ENCODE measurements at regions not wholly inside any gene's neighbourhood (a gene's known extent, or its start where the extent isn't known, plus 50 kb on each side); places are given as distances from the start of the nearest gene placed in this dataset.

DNA sequence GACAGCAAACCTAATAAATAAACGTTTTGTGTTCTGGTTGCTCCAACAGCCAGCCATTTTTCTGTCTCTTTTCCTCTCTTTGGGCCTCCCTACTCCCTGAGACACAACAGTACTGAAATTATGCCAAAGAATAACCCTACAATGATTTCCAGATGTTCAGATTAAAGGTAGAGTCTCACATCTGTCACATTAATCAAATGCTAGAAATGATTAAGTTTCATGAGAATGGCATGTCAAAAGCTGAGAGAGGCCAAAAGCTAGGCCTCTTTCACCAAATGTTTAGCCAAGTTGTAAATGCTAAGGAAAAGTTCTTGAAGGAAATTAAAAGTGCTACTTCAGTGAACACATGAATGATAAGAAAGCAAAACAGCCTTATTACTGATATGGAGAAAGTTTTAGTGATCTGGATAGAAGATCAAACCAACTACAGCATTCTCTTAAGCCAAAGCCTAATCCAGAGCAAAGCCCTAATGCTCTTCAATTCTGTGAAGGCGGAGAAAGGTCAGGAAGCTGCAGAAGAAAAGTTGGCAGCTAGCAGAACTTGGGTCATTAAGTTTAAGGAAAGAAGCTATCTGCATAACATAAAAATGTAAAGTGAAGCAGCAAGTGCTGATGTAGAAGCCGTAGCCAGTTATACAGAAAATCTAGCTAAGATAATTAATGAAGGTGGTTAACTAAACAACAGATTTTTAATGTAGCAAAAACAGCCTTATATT is 182.1 kb upstream of the NUDT6 start:
- no peak for DNase-seq

GRCh38 chr4:123105026-123105420 is 182.6 kb upstream of the NUDT6 start:
- no peak for DNase-seq

GRCh38 chr4:123106747-123107146 is 184.3 kb upstream of the NUDT6 start:
- DNase-seq, result no peak

DNA sequence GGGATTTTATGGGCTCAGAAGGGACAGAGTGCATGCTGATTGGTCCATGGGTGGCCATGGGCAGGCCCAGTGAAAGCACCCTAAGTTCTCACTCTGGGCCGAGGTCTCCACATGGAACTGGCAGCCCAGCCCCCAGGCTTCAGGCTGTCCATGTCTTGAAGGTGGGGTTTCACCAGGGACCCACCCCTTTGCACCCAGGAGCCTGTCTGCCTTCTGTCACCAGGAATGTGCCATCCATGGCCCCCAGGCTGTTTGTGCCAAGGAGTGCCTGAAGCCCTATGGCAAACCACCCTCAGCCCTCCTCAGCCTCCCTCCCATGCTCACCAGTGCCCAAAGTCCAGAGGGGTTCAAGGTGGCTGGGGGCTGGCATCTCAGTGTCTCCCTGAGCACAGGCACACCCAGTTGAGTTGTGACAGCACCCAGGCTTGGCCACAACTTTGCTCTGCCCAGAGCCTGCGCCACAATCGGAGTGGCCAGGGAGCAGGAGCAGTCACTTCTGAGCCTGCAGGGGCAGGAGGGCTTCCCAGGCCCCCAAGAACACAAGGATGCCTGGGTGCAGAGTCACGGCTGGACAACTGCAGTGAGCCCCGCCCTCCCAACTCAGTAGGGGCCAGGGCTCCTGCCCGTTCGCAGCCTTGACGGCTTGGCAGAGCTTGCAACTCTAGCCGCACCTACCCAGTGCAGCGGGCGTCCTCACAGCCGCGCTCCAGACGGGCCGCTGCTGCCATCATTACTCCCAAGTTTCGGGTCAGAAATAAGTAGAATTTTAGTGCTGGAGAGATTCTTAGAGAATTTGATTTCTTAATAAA is 185.3 kb upstream of the NUDT6 start:
- DNase-seq, result no peak

DNA sequence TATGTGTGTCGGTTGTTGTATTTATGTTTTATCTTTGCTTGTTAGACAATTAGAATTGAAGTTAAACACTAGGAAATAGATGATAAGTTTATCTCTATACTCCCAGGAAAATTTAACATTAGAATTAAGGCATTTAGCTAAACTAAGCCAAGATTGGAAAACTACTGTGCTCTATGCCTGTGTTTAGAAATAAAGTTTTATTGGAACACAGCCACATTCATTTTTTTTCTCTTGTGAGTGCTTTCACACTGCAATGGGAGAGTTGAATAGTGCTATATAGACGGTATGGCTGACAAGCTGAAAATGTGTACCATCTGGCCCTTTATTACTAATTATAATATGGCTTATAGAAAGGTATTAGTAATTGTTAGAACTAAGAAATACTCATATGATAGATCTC is 186.7 kb upstream of the NUDT6 start:
- DNase-seq, result no peak

DNA sequence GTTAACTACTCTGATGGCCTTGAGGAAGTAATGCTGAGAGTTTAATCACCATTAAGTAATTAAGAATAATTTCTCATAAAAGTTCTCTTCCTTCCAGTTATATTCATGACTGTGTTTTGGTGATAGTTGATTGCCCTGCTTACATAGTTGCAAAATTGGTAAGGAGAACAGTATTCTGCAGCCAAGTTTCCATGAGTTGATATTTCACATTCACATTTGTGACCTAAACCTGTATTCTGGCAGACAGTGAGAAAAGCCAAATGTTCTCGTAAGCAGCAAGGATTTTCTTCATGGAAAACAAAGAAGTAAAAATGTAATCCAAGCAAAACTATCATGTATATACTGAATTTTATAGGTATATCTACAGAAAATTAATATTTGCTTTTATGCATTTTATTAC is 187.8 kb upstream of the NUDT6 start:
- no peak for DNase-seq

DNA sequence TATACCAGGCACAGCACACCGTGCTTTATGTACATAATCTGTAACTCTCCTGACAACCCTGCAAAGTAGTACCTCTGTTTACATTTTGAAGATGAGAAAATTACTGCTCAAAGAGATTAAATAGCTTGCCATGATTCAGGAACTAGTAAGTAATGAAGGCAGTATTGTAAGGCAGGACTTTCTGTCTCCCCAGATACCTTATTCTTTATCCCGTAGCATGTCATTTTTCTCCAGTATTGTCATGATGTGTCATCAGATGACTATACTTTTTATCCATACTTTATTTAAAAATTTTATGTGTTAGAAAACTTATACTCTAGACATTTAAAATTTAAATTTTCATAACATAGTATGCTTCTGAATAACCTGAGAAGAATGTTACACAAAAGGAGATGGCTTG is 188.3 kb upstream of the NUDT6 start:
- no peak for DNase-seq

GRCh38 chr4:123113155-123113554 is 190.8 kb upstream of the NUDT6 start:
- no peak for DNase-seq

- DNase-seq, result no peak
Measured at GRCh38 chr4:123114084-123114914, 191.9 kb upstream of the NUDT6 start.

- no peak for DNase-seq
Measured at GRCh38 chr4:123114915-123115756, 192.7 kb upstream of the NUDT6 start.

DNA sequence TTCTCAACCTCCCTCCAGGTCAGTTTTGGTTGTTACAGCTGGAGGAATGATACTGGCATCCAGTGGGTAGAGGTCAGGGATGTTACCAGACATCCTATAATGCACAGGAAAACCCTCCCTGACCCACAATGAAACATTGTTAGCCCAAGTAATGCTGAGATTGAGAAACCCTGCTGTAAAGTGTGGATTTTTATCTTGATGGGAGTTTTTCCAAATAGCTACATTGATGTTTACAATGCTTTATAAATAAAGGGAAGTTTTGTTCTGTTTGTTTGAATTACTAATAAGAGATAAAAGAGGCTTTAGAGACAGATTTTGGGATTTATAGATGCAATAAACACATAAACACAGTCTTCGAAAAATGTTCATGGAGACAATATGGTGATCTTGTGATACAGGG is 194.0 kb upstream of the NUDT6 start:
- no peak for DNase-seq

DNA sequence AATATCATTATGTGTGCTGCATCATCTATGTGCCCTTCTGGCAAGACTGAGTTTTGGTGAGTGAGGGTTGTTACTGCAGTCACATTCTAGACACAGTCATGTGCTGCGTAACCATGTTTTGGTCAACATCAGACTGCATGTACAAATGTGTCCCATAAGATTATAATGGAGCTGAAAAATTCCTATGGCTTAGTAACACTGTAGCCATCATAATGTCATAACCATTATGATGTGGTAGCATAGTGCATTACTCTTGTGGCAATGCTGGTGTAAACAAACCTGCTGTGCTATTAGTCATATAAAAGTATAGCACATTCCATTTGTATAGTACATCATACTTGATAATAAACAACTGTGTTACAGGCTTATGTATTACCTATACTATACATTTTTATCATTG is 198.1 kb upstream of the NUDT6 start:
- no peak for DNase-seq

DNA sequence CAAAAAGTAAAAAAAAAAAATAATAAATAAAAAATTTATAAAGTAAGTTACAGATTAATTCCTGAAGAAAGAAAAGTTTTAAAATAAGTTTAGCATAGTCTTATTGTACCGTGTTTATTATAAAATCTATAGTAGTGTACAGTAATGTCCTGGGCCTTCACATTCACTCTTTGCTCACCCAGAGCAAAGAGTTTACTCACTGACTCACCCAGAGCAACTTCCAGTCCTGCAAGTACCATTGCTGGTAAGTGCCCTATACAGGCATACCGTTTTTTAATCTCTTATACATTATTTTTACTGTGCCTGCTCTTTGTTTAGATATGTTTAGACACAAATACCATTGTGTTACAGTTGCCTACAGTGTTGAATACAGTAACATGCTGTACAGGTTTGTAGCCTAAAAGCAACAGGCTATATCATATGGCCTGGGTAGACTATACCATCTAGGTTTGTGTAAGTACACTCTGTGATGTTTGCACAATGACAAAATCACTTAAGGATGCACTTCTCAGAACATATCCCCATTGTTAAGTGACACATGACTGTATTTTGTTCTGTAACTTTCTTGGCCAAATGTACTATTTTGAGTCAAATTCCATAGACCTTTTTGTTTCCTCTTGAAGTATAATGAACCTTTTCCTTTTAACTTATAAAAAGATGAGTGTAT is 199.0 kb upstream of the NUDT6 start:
- no peak for DNase-seq

DNA sequence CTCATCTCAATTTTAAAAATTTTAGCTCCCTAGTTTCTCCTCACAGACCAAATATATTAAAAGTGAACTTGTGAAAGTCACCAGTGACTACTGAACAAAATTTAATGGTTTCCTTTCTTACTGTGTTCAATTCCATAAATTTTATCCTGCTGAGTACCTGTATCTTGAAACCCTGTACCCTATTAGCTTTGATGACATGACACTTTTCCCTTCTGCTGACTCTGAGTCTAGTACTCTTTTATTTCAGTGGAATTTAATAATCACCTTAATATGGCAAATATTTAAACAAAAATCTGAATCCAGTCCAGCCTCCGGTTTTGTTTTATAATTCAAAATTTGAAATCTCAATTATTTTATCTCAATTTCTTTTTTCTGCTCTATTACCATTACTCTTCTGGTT is 203.1 kb upstream of the NUDT6 start:
- no peak for DNase-seq

DNA sequence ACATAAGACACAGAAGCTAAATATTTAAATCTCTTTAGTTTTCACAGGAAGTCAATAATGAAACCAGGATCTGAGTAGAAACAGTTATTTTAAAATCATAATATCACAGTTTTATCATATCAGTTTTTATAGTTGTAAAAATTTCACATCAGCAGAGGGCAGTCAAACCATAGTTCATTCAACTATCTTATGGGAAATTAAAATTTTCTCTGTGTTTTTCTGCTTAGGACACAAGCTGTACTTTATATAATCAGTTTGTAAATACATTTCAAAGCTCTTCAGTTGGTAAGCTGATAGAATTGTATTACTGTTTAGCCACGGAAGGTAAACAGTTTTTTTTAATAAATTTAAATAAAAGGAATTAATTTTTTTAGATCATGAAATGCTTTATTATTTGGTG is 204.8 kb upstream of the NUDT6 start:
- DNase-seq, result no peak

DNA sequence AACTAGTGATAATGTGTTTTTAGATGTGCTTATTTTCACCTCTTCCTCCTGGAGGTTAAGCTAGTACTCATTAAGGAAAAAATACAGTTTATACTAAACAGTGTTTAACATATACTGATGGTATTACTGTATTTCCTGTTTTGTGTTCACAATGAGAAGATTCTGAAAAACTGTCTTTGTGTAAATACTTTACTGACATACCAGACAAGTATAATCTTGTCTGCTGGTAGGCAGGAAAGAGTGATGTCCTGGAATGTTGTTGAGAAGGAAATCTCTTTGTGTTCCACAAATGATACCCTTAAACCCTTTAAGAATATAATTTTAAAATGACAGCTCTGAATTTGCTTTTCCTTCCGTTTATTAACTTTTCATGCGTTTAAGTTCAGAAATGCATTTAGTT is 205.5 kb upstream of the NUDT6 start:
- DNase-seq, result no peak

DNA sequence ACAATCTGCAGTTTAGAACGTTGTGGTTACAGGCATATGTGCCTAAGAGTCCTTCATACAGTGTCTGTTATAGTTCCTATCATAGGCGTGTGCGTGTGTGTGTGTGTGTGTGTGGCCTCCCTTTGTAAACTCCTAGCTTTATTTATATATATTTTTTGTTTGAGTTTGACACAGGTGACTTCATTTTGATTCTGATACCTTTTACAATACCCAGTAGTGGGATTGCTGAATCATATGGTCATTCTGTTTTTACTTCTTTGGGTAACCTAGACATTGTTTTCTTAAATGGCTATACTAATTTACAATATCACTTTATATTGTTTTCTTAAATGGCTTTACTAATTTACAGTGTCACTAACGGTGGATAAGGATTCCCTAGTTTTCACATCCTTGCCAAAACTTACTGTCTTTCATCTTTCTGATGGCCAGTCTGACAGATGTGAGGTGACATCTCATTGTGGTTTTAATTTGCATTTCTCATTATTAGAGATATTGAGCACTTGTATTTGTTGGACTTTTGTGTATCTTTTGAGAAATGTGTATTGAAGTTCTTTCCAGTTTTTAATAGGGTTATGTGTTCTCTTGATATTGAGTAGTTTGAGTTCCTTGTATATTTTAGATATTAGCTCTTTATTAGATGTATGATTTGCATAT is 211.1 kb upstream of the NUDT6 start:
- DNase-seq, result no peak

DNA sequence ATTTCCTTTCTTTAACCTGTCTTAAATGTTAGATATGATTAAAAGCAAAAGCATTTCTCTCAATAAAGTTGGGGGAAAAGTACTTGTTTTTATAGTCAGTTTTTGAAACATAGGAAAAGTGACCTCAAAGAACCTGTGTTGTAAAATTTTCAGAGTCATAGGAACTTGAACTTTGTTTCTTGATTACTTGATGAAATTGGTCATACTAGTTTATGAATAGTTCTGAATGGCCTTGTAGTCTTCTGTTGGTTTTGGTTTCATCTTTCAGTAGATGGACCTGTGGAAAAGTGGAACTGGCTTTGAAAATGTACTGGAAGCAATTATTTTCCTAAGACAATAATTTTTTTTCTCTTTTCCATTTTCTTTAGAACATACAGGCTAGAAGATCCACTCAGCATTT is 222.2 kb upstream of the NUDT6 start:
- DNase-seq, result no peak

DNA sequence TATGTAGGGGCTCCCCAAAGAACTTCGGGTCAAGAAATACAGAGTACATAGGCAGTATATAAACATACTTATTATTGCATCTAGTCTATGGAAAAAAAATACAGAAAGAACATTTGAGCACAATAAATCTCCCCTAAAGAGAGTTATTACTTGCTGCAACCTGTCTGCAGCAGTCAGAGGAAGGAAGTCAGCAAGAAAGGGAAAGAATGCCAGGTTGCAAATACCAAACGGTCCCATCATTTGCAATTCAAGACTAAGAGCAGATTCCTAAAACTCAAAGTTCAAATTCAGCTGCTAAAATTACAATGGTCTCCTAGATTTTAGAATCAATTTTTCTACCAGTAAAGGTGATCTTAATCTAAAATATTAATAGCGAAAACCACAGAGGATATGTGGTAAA is 236.2 kb upstream of the NUDT6 start:
- DNase-seq, result no peak

DNA sequence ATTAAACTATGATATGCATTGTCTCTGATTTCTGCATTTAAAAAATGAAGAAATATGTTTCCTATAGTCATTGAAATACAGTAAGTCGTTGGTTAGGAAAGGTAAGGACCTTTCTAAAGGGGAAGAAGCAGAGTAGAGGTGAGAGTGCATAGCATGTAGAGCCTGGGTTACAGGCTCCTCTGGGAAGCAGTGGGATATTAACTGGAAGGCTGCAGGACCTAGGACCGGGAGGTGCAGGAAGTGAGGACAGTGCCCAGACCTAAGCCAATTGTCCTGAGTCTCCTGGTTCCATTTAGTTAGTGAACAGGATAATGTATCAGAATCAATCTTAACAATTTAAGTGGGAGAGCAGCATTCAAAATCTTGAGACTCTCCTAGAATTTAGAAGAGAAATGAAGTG is 237.1 kb upstream of the NUDT6 start:
- DNase-seq, result no peak

DNA sequence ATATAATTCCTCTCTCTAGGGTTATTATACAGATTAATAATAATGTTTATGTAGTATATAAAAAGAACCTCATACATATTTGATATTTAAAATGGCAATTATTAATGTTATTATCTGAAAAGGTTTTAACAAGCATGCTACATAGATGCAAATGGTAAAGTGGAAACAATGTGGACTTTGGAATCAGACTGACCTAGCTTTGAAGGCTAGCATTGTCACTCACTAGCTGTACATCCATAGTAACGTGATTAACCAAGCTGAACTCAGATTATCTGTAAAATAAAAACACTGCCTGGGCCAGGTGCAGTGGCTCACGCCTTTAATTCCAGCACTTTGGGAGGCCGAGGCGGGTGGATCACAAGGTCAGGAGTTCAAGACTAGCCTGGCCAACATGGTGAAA is 233.7 kb upstream of the SPRY1 start:
- no peak for DNase-seq

DNA sequence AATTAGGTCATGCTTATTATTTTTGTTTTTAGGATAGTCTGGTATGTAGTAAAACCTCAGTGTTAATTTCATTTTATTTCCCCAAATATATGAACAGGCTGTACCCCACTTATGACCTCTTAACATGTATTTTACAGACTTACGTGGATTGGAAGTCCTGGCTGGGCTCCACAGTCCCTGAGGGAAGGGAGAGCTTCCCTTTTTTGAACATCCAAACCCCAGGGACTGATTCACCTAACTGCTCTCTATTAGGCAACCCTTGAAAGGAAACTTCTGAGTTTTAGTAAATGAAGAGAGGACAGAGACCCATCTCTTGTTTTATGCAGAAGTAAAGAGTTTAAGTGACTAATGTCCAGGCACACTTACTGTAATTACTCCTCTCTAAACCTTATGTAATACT is 233.1 kb upstream of the SPRY1 start:
- no peak for DNase-seq

Measured in CD4-positive, alpha-beta T cell treated with Interleukin-12 subunit alpha and Interleukin-12 subunit beta, for 1 hour (primary cell).